HG03135 (cell line): ENCODE measurements at regions not wholly inside any gene's neighbourhood (a gene's known extent, or its start where the extent isn't known, plus 50 kb on each side); places are given as distances from the start of the nearest gene placed in this dataset.

Experiments used
- ATAC-seq: cut with Tn5 transposase; IDR thresholded peaks from one replicate; pipeline ENCODE4 v1.9.1; 2021; ENCODE audit warnings: mild to moderate bottlenecking, moderate library complexity; ENCODE audit not compliant: unreplicated experiment

- no peak for ATAC-seq
These were observed 566.2 kb downstream of the IRS1 start for GRCh38 chr2:226233388-226233787.

DNA sequence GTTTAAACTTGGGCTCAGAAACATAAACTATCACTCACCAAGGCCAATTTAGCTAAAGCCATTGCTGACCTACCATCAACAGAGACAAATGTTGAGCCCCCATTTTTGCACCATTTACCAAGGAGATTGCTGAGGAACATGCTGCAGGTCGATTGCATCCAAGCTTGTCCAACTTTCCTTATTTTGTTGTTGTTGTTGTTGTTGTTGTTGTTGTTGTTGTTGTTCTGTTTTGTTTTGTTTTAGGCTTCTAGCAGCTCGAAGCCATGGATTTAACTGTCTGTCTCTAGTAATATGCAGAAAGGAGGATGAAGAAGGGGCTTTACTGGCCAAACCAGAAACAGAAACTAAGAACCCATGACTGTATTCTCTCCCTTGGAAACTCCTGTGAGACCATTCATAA is 571.5 kb downstream of the IRS1 start:
- ATAC-seq: no peak

- no peak for ATAC-seq
These were observed 572.3 kb downstream of the IRS1 start for GRCh38 chr2:226227341-226227740.

GRCh38 chr2:226223704-226224103 is 575.9 kb downstream of the IRS1 start:
- no peak for ATAC-seq

GRCh38 chr2:226220511-226220910 is 579.1 kb downstream of the IRS1 start:
- no peak for ATAC-seq

GRCh38 chr2:226217191-226217590 is 582.4 kb downstream of the IRS1 start:
- no peak for ATAC-seq

DNA sequence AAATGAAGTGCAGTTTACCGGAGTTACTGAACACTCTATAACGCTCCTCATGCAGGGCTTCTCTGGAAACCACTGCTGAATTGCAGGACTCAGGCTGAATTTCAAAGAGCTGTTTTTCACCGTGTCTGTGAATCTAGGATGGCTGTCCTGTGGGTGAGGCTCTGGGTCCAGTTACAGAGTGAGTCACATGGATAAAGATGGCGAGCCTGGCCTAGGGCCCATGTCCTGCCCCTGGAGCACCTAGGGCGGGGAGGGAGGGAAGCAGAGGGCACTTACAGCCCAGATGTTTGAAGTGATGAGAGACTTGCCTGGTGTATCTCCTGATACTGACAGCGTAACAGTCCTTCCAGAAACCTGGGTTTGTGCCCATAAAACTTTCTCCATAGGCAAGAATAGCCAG is 583.0 kb downstream of the IRS1 start:
- ATAC-seq: no peak

- peak; percentile 88 for ATAC-seq
These were observed 583.6 kb downstream of the IRS1 start for GRCh38 chr2:226215902-226216503.

GRCh38 chr2:226213717-226214116 is 585.9 kb downstream of the IRS1 start:
- no peak for ATAC-seq

DNA sequence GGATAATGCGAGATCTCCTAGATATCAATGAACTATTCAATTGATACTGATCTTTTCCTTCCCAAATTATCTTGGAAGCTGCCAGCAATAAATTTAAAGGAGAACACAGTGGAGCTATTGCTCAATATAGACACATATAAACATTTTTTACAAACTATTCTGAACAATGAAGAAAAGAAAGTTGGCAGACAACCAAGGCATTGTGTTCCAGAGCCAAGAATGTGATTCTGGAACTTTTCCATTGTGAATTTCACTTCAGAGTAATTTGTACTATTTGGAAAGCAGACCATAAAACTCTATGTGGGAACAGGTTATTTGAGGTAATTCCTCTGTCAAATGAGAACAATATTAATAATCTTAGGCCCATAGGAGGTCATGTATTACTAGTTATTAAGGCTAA is 588.2 kb downstream of the IRS1 start:
- ATAC-seq: no peak

GRCh38 chr2:226208726-226209125 is 590.9 kb downstream of the IRS1 start:
- ATAC-seq: no peak

DNA sequence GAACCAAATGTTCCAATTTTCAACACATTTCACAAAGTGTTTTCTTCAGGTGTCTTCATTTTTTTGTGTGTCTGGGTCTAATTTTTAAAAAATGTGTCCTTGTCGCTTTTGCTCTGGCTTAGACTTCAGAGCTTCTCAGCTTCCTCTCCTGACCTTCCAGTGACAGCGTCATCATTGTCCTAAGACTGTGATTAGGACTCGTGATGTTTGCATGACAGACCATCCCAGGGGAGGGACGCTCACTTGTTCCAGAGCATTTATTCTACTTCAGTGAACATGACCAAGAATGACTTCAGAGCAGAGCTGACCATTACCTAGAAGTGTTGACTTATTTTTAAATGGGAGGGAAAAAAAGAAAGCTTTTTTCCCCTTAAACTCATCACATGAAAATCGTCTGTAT is 591.9 kb downstream of the IRS1 start:
- no peak for ATAC-seq

DNA sequence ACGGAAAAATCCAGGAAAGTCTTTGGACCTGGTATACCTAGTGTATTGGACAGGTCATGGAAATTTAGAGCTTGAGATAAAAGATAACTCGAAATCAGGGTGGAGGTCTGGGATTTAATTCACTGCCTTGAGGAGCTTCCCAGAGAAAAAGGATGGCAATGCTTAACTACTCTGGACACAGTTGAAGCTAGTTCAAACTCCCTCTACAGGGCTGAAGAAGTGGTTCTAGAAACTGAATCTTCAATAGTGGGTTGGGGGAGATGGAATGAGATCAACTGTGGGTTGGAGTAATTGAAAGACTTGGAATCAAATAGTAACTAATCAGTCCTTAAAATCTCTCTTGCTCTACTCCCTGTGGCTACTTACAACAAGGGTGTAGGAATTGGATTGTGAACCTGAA is 600.1 kb downstream of the IRS1 start:
- no peak for ATAC-seq

- no peak for ATAC-seq
These were observed 600.7 kb downstream of the IRS1 start for GRCh38 chr2:226198956-226199355.

DNA sequence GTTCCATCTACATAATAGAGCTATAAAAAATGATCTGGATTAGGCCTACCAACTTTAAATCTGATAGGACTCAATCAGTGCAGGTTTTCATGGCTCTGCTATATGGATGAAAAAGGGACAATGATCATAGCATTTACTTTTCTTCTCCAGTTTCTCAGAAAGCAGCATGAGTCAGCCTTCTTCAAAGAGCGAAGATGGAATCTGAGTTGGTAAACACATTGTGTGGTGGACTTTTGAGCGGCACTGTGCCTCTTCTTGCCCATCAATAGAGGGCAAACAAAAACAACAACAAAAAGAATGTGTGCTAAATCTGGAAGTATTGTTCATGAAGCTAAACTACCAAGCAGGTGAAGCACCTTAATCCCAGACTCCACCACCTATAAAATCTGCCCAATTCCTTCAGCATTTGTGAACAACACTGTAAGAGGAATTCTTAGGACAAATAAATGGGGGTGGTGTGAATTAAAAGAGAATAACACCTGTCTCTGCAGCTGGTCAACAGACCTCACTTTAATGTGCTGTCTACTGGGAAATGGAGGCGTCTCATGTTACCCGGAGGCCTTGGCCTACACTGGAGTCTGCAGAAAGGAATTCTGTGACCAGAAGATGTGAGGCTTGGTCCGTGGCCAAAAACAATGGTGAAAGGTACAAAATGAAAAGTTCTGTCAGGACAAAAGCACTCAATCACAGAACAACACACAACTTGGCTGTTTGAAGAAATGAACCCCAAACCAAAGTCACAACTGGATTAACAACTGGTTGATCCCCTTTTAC is 609.0 kb downstream of the IRS1 start:
- no peak for ATAC-seq

- no peak for ATAC-seq
These were observed 610.6 kb downstream of the IRS1 start for GRCh38 chr2:226189061-226189460.

- no peak for ATAC-seq
These were observed 612.0 kb downstream of the IRS1 start for GRCh38 chr2:226187616-226188015.

GRCh38 chr2:226187156-226187555 is 612.5 kb downstream of the IRS1 start:
- no peak for ATAC-seq

DNA sequence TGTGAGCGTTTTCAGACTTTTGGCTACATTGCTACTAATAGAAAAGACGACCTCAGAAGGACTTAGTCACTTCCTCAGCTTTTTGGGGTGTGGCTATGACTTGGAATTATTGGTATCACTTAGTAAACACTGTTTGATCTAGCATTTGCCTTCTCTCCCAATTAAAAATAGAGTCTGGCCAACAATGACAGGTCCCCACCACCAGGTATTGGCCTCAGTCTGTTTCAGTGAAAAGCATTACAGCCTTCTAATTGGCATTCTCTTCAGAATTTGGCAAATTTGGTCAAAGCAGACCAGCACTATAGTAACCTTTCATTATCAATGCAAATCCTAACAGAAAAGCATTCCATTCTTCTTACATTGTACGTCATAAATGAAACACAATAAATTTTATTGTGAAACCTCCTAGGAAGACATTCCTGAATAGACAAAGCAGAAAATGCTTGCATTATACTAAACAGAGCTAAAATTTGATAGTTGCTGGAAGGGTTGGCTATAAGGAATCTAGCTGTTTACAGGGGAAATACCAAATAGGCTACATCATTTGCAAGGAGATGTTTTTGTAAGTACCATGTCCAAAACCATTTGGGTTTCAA is 613.9 kb downstream of the IRS1 start:
- ATAC-seq: no peak

GRCh38 chr2:226184940-226185615 is 614.5 kb downstream of the IRS1 start:
- no peak for ATAC-seq

- no peak for ATAC-seq
These were observed 615.1 kb downstream of the IRS1 start for GRCh38 chr2:226184540-226184939.

DNA sequence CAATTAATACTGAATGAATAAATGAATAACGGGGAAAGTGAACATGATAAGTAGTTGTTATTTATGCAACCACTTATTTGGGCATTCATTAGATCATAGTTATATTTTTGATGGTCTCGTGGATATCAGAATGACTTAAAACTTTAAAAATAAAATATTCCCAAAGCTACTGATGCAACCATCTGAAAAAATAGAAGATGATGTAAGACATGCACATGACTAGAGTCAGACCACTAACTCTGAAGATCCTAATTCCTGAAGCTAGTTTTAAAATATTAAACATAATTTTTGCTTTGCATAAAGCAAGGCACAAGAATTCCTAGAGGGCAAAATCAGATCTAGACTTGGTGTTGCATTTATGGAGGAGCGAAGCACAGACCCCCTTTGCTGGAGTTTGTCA is 616.1 kb downstream of the IRS1 start:
- no peak for ATAC-seq
